ENCODE measurements at regions not wholly inside any gene's neighbourhood (a gene's known extent, or its start where the extent isn't known, plus 50 kb on each side); places are given as distances from the start of the nearest gene placed in this dataset.
"Not testable (repeated sequence)": the region's sequence is repeated elsewhere in the genome, so short reads cannot be mapped to it uniquely, and the experiment has no call there.

DNA sequence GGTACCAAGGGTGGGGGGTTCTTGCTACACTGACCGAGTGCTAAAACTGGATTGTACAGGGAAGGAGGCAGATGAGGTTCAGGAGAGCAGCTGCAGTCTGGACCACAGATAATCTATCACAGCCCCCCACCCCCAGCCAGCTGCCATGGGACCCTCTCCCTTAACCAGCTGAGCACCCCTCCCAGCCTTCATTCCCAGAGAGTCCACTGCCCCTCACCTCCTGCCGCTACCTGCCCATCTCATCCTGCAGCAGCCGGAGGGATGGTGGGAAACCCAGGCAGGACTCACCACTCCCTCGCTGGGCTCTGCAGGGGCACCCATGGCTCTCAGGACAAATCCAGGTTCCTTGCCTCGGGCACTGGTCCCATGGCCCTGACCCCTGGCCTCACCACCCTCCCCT, 66.7 kb downstream of the MRPL36 start:
- H3K27ac ChIP-seq (ENCODE audit: low read depth in 1 of 3, low read length in 2 of 3) = no peak overlapping the region
- DNase-seq = no peak
- H3K27me3 ChIP-seq (ENCODE audit: control insufficient read depth in 3 of 3, insufficient read depth in 3 of 3, low read length in 3 of 3) = no peaks in the 10 kb centered on the region
- H3K4me3 ChIP-seq (ENCODE audit: low read depth in 1 of 3, low read length in 3 of 3) = no peak overlapping the region
- WGBS, 3 donors = 66 to 84% (median 83%) methylated on average over 5 of the region's 5 CpGs
- no peaks in the 10 kb centered on the region for H3K4me1 ChIP-seq (ENCODE audit: control insufficient read depth in 3 of 3, insufficient read depth in 2 of 3, low read depth in 1 of 3, low read length in 2 of 3)
- H3K9me3 ChIP-seq (ENCODE audit: control insufficient read depth in 2 of 2, insufficient read depth in 1 of 2, low read depth in 1 of 2, low read length in 1 of 2) = no peaks in the 10 kb centered on the region
- H3K36me3 ChIP-seq (ENCODE audit: control insufficient read depth in 3 of 3, insufficient read depth in 2 of 3, low read depth in 1 of 3, low read length in 3 of 3) = no peaks in the 10 kb centered on the region
- FAIRE-seq = no peak

DNA sequence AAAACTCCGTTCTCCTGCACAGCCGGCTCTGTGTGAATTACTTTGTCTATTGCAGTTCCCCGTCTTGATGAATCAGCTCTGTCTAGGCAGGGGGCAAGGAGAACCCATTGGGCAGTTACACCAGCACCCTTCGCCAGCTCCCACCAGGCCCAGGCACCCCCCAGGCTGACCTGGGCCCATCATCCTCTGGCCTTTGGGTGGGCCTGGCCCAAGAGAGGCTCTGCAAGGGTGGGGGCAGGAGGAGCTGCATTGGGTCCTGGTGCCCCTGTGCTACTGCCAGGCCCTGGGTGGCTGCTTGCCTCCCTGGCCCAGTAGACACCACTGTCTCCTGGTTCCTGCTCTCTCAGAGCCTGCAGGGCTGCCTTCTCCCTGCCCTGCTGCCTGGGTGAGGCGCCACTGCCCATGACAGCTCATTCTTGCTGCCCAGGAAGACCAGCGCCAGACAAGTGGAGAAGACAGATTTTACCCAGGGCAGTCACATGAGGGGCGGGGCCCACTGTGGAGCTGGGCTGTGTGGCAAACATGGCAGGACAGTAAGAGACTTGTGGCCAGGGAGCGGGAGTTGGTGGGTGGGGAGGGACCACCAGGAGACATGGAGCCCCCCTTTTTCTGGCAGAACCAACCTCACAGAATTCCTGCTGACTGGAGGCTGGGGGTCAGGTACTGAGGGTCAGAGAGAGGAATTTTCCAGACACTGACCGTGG, 67.2 kb downstream of the MRPL36 start:
- WGBS, 3 donors = 61 to 76% (median 68%) methylated on average over 9 of the region's 9 CpGs
- no peak overlapping the region for H3K27ac ChIP-seq (ENCODE audit: low read depth in 1 of 3, low read length in 2 of 3)
- no peak for FAIRE-seq
- no peak overlapping the region for H3K4me3 ChIP-seq (ENCODE audit: low read depth in 1 of 3, low read length in 3 of 3)
- DNase-seq = no peak
- no peaks in the 10 kb centered on the region for H3K27me3 ChIP-seq (ENCODE audit: control insufficient read depth in 3 of 3, insufficient read depth in 3 of 3, low read length in 3 of 3)
- H3K9me3 ChIP-seq (ENCODE audit: control insufficient read depth in 2 of 2, insufficient read depth in 1 of 2, low read depth in 1 of 2, low read length in 1 of 2) = no peaks in the 10 kb centered on the region
- H3K4me1 ChIP-seq (ENCODE audit: control insufficient read depth in 3 of 3, insufficient read depth in 2 of 3, low read depth in 1 of 3, low read length in 2 of 3) = no peaks in the 10 kb centered on the region
- H3K36me3 ChIP-seq (ENCODE audit: control insufficient read depth in 3 of 3, insufficient read depth in 2 of 3, low read depth in 1 of 3, low read length in 3 of 3) = no peaks in the 10 kb centered on the region

DNA sequence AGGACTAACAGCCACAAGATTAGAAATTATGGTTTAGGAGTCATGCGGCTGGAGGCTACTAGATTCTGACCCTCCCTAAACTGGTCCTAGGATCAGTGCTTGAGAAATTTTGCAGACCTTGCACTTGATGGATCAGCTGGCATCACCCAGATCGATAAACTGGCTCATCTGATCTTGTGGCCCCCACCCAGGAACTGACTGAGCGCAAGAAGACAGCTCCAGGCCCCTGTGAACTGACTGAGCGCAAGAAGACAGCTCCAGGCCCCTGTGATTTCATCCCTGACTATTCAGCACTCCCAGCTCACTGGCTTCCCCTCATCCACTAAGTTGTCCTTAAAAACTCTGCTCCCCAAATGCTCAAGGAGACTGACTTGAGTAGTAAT, 67.8 kb downstream of the MRPL36 start:
- H3K27me3 ChIP-seq (ENCODE audit: control insufficient read depth in 3 of 3, insufficient read depth in 3 of 3, low read length in 3 of 3); DNase-seq; H3K4me1 ChIP-seq (ENCODE audit: control insufficient read depth in 3 of 3, insufficient read depth in 2 of 3, low read depth in 1 of 3, low read length in 2 of 3); H3K9me3 ChIP-seq (ENCODE audit: control insufficient read depth in 2 of 2, insufficient read depth in 1 of 2, low read depth in 1 of 2, low read length in 1 of 2); H3K27ac ChIP-seq (ENCODE audit: low read depth in 1 of 3, low read length in 2 of 3); H3K4me3 ChIP-seq (ENCODE audit: low read depth in 1 of 3, low read length in 3 of 3); H3K36me3 ChIP-seq (ENCODE audit: control insufficient read depth in 3 of 3, insufficient read depth in 2 of 3, low read depth in 1 of 3, low read length in 3 of 3); FAIRE-seq: not testable (repeated sequence)
- 72 to 84% (median 75%) methylated on average over 4 of the region's 4 CpGs for WGBS, 3 donors

DNA sequence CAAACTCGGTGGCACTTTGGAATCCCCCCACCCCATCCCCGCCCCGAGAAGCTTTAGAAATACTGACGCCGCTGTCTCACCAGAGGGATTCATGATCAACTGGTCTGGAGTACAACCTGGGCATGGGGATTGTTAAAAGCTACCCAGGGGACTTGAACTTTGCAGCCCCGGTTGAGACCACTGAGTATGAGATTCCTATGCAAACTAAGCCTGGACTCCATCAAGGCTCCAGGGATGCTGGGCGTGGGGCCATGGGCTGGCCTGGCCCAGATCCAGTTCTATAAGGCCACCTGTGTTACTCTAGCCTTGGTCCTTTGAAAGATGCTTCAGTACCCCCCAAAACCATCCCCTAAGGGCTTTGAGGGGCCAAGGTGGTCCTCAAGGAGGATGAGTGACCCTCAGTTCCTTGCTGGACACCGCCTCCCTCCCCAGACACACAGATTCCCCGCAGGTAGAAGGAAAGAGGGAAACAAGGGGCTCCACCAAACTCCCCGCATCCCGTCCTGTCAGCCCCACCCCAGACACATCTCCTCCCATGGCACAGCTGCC, 68.5 kb downstream of the MRPL36 start:
- Histone ChIP-seq H3K27me3 (ENCODE audit: control insufficient read depth in 3 of 3, insufficient read depth in 3 of 3, low read length in 3 of 3) (peaks cover 0 to 3% (median 0%) of the 10 kb centered on the region in 3 donors), H3K4me3 (ENCODE audit: low read depth in 1 of 3, low read length in 3 of 3) (no peak overlapping the region), H3K36me3 (ENCODE audit: control insufficient read depth in 3 of 3, insufficient read depth in 2 of 3, low read depth in 1 of 3, low read length in 3 of 3) (no peaks in the 10 kb centered on the region), H3K9me3 (ENCODE audit: control insufficient read depth in 2 of 2, insufficient read depth in 1 of 2, low read depth in 1 of 2, low read length in 1 of 2) (no peaks in the 10 kb centered on the region), H3K4me1 (ENCODE audit: control insufficient read depth in 3 of 3, insufficient read depth in 2 of 3, low read depth in 1 of 3, low read length in 2 of 3) (no peaks in the 10 kb centered on the region), H3K27ac (ENCODE audit: low read depth in 1 of 3, low read length in 2 of 3) (no peak overlapping the region)
- no peak for FAIRE-seq
- DNase-seq = no peak
- 74 to 76% (median 76%) methylated on average over 11 of the region's 11 CpGs for WGBS, 3 donors

DNA sequence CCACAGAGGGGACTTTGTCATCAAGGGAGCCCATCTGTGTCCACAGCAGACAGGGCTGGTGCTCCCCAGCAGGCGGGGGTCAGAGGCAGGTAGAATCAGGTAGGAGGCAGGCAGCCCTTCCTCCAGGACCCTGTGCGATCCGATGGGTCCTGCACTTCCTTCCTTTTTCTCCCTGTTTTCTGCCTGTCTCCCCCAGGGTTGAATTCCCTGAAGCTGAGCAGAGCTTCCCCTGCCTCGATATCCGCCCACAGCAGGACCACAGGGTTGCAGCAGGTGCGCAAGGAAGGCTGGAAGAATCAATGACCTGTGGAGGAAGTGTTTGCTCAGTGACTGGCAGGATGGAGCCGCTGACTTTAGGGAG, 69.2 kb downstream of the MRPL36 start:
- Histone ChIP-seq H3K4me3 (ENCODE audit: low read depth in 1 of 3, low read length in 3 of 3) (no peak overlapping the region), H3K27ac (ENCODE audit: low read depth in 1 of 3, low read length in 2 of 3) (no peak overlapping the region), H3K9me3 (ENCODE audit: control insufficient read depth in 2 of 2, insufficient read depth in 1 of 2, low read depth in 1 of 2, low read length in 1 of 2) (no peaks in the 10 kb centered on the region), H3K4me1 (ENCODE audit: control insufficient read depth in 3 of 3, insufficient read depth in 2 of 3, low read depth in 1 of 3, low read length in 2 of 3) (peaks cover 0 to 5% (median 0%) of the 10 kb centered on the region in 3 donors), H3K27me3 (ENCODE audit: control insufficient read depth in 3 of 3, insufficient read depth in 3 of 3, low read length in 3 of 3) (peaks cover 0 to 7% (median 0%) of the 10 kb centered on the region in 3 donors), H3K36me3 (ENCODE audit: control insufficient read depth in 3 of 3, insufficient read depth in 2 of 3, low read depth in 1 of 3, low read length in 3 of 3) (no peaks in the 10 kb centered on the region)
- 76 to 80% (median 79%) methylated on average over 6 to 7 of the region's 7 CpGs for WGBS, 3 donors
- FAIRE-seq (no peak), DNase-seq (no peak)

DNA sequence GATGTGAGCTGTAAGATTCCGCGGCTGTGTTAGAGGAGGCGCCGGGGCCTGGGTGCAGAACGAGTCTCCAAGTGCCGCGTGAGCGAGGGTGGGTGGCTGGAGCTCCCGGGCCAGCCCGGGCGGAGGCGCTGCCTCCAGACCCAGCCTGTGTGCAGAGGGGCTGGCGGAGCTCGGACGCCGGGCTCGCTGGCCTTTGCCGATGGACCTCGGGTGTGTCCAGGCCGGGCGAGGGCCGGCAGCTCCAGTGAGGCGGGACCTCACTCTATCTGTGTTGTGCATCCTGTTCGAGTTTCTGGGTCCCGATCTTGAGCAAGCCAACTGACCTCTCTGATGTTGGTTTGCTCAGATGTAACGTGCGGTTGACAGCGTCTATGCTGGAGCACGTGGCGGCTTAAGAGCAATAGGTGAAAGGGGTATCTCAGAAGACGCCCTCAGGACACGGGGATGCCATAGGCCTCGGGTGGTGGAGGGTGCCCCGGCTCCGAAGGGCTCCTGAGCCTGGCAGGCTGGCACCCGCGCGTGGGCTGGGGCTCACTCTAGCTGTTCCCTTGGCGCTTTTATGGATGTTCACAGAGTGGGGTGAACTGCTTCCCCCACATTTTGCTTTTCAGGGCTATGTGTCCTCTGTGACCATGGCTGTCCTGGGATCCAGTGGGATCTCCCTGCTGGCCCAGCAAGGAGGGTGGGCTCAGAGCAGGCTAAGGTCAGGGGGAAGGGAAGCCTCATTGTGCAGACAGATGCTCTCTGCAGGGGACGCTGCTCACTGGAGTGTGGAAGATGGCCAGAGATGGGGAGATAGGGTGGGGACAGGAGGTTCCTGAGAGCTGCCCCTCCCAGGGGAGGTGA, 69.8 kb downstream of the MRPL36 start:
- Histone ChIP-seq H3K27ac (ENCODE audit: low read depth in 1 of 3, low read length in 2 of 3) (no peak overlapping the region), H3K9me3 (ENCODE audit: control insufficient read depth in 2 of 2, insufficient read depth in 1 of 2, low read depth in 1 of 2, low read length in 1 of 2) (no peaks in the 10 kb centered on the region), H3K36me3 (ENCODE audit: control insufficient read depth in 3 of 3, insufficient read depth in 2 of 3, low read depth in 1 of 3, low read length in 3 of 3) (no peaks in the 10 kb centered on the region), H3K4me3 (ENCODE audit: low read depth in 1 of 3, low read length in 3 of 3) (no peak overlapping the region), H3K4me1 (ENCODE audit: control insufficient read depth in 3 of 3, insufficient read depth in 2 of 3, low read depth in 1 of 3, low read length in 2 of 3) (peaks cover 0 to 7% (median 0%) of the 10 kb centered on the region in 3 donors), H3K27me3 (ENCODE audit: control insufficient read depth in 3 of 3, insufficient read depth in 3 of 3, low read length in 3 of 3) (peaks cover 0 to 13% (median 0%) of the 10 kb centered on the region in 3 donors)
- FAIRE-seq (no peak), DNase-seq (no peak)
- WGBS, 3 donors = 84 to 89% (median 88%) methylated on average over 40 of the region's 40 CpGs

DNA sequence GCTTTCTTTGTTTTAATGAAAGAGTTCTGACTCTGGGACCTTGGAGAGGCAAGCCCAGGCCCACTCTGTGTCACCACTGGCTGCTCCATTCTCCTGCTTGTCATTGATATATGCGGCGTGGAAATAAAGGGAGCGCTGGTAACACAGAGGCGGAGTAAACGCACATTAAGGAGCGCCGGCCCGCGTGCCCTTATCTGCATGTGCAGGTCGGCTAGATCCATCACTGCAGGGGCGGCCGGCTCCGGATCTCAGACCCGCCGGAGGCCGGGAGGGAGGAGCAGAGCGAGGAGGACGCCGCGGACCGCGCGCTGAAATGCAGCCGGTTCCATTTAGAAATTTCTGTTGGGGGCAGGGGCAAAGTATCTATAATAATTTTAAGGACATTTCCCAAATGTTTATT, 70.8 kb downstream of the MRPL36 start:
- H3K4me3 ChIP-seq (ENCODE audit: low read depth in 1 of 3, low read length in 3 of 3) = no peak overlapping the region
- peaks cover 0 to 18% (median 0%) of the 10 kb centered on the region in 3 donors for H3K27me3 ChIP-seq (ENCODE audit: control insufficient read depth in 3 of 3, insufficient read depth in 3 of 3, low read length in 3 of 3)
- H3K9me3 ChIP-seq (ENCODE audit: control insufficient read depth in 2 of 2, insufficient read depth in 1 of 2, low read depth in 1 of 2, low read length in 1 of 2) = no peaks in the 10 kb centered on the region
- no peaks in the 10 kb centered on the region for H3K36me3 ChIP-seq (ENCODE audit: control insufficient read depth in 3 of 3, insufficient read depth in 2 of 3, low read depth in 1 of 3, low read length in 3 of 3)
- WGBS, 3 donors = 90 to 94% (median 91%) methylated on average over 24 of the region's 24 CpGs
- H3K27ac ChIP-seq (ENCODE audit: low read depth in 1 of 3, low read length in 2 of 3) = no peak overlapping the region
- DNase-seq (no peak), FAIRE-seq (no peak)
- peaks cover 0 to 7% (median 0%) of the 10 kb centered on the region in 3 donors for H3K4me1 ChIP-seq (ENCODE audit: control insufficient read depth in 3 of 3, insufficient read depth in 2 of 3, low read depth in 1 of 3, low read length in 2 of 3)

DNA sequence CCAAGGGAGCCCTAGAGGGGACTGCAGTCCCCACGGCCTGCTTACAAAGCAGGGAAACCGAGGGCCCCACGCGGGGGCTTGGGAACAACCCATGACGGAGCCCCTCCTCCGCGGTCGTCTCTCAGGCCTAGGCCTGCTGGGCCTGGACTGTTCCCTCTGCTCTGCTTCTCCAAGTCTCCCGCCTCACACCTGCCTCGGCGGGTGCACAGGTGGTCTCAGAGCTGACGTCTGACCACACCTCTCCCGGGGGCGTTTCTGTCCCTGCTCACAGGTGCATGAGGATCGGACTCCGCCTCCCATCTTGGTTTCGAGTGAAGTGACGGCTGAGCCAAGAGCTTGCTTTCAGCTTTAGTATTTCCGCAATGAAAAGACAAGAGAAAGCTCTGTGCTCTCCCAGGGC, 72.1 kb downstream of the MRPL36 start:
- FAIRE-seq = no peak
- no peak for DNase-seq
- Histone ChIP-seq H3K4me3 (ENCODE audit: low read depth in 1 of 3, low read length in 3 of 3) (no peak overlapping the region), H3K4me1 (ENCODE audit: control insufficient read depth in 3 of 3, insufficient read depth in 2 of 3, low read depth in 1 of 3, low read length in 2 of 3) (peaks cover 0 to 7% (median 0%) of the 10 kb centered on the region in 3 donors), H3K9me3 (ENCODE audit: control insufficient read depth in 2 of 2, insufficient read depth in 1 of 2, low read depth in 1 of 2, low read length in 1 of 2) (no peaks in the 10 kb centered on the region), H3K27ac (ENCODE audit: low read depth in 1 of 3, low read length in 2 of 3) (no peak overlapping the region), H3K27me3 (ENCODE audit: control insufficient read depth in 3 of 3, insufficient read depth in 3 of 3, low read length in 3 of 3) (peaks cover 0 to 18% (median 0%) of the 10 kb centered on the region in 3 donors), H3K36me3 (ENCODE audit: control insufficient read depth in 3 of 3, insufficient read depth in 2 of 3, low read depth in 1 of 3, low read length in 3 of 3) (no peaks in the 10 kb centered on the region)
- 79 to 84% (median 82%) methylated on average over 19 of the region's 19 CpGs for WGBS, 3 donors
